BLaER1 treated with 17β-estradiol and CSF1 and Interleukin-3, amounts not matched to agents 10 nM and 100 nM (cell line): ENCODE measurements at regions not wholly inside any gene's neighbourhood (a gene's known extent, or its start where the extent isn't known, plus 50 kb on each side); places are given as distances from the start of the nearest gene placed in this dataset.

ENCODE experiments used
- H3K27ac ChIP-seq, 11 experiments: shearing (Covaris generic); formaldehyde crosslinking; 2 replicates each; pipeline ENCODE4 v1.8.1; 2022
- H3K27me3 ChIP-seq, 11 experiments: shearing (Covaris generic); formaldehyde crosslinking; 2 replicates each; pipeline ENCODE4 v1.8.1; 2022
- H3K36me3 ChIP-seq, 11 experiments: shearing (Covaris generic); formaldehyde crosslinking; 2 replicates each; pipeline ENCODE4 v1.8.1; 2022
- H3K4me1 ChIP-seq, 10 experiments: shearing (Covaris generic); formaldehyde crosslinking; 2 replicates each; pipeline ENCODE4 v1.8.1; 2022
- H3K4me2 ChIP-seq, 11 experiments: shearing (Covaris generic); formaldehyde crosslinking; 2 replicates each; pipeline ENCODE4 v1.8.1; 2022
- H3K4me3 ChIP-seq, 10 experiments: shearing (Covaris generic); formaldehyde crosslinking; 2 replicates each; pipeline ENCODE4 v1.8.1; 2022
- H3K9ac ChIP-seq, 11 experiments: shearing (Covaris generic); formaldehyde crosslinking; 2 replicates each; pipeline ENCODE4 v1.8.1; 2022
- H3K9me3 ChIP-seq, 11 experiments: shearing (Covaris generic); formaldehyde crosslinking; replicated peaks in 1 of 11; 2 replicates each; pipeline ENCODE4 v1.8.1; 2022
- H4K20me1 ChIP-seq, 11 experiments: shearing (Covaris generic); formaldehyde crosslinking; 2 replicates each; pipeline ENCODE4 v1.8.1; 2022
- Cebpa-rat ChIP-seq, 11 experiments: shearing (Covaris generic); IDR thresholded peaks; 2 replicates each; pipeline ENCODE4 v1.8.1; 2022

- Histone ChIP-seq H3K9me3 (no peaks in the 10 kb centered on the region), H3K4me1 (peaks cover 0 to 8% (median 1%) of the 10 kb centered on the region in 10 experiments; a peak in 3 of 20 replicates), H4K20me1 (no peaks in the 10 kb centered on the region), H3K4me2 (no peak overlapping the region; a peak in 1 of 22 replicates), H3K9ac (no peak overlapping the region), H3K36me3 (no peaks in the 10 kb centered on the region), H3K27ac (no peak overlapping the region), H3K4me3 (no peak overlapping the region), H3K27me3 (no peaks in the 10 kb centered on the region)
- TF ChIP-seq Cebpa-rat (IDR thresholded peaks at IDR 0.05): no peak
These were observed 213.6 kb upstream of the FAM98A start for GRCh38 chr2:33812707-33813106.

DNA sequence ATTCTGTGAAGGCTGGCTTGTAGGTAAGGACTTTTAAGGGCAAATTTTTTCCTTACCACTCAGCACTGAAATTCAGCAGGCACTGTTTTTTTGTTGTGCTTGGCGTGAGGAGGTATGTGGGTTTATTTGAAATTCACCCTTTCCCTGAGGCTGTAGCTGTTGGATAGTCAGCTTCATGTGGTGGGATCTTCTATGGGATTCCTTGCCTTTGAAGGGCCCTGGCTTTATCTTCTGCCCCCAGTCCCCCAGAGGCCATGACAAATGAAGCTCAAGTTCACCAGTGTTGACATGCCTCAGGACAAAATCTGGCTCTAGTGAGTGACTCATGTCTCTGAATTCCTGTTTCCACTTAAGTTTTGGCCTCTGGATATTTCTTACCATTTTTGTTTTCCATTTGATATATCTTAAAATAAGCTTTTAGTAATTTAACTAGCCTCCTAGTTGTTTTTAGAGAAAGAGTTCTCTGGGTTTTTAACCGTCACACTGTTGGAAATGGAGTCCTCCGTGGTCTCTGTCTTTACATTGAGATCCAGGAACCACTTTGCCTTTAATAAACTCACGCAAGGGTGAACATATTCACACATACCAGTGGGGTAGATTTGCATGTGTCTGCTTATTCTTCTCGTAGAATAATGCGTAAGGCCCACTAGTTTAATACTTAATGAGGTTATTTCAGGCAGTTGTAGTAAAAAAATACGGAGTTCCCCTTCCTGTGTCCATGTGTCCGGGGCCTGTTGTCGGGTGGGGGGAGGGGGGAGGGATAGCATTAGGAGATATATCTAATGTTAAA lies 211.1 kb upstream of the FAM98A start:
- no peak for TF ChIP-seq Cebpa-rat (IDR thresholded peaks at IDR 0.05)
- Histone ChIP-seq H3K27ac (no peak overlapping the region), H3K4me1 (peaks cover 0 to 8% (median 1%) of the 10 kb centered on the region in 10 experiments; a peak in 3 of 20 replicates), H3K4me3 (no peak overlapping the region), H3K9me3 (no peaks in the 10 kb centered on the region), H3K4me2 (no peak overlapping the region), H3K9ac (no peak overlapping the region), H3K36me3 (no peaks in the 10 kb centered on the region), H3K27me3 (no peaks in the 10 kb centered on the region), H4K20me1 (no peaks in the 10 kb centered on the region)

DNA sequence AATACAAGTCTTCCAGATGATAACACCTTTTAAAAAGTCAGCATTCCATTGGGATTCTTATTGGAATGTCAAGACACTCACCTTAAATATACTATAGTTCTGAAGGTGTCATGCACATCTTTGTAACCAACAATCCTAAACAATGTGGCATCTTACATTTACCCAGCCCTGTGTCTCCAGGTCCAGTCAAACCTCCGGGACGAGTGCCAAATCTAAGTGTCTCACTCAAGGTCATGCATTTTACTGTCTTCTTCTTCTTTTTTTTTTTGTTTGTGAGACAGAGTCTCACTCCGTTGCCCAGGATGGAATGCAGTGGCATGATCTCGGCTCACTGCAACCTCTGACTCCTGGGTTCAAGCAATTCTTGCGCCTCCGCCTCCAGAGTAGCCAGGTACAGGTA lies 206.9 kb upstream of the FAM98A start:
- no peaks in the 10 kb centered on the region for H3K36me3 ChIP-seq
- peaks cover 0 to 5% (median 0%) of the 10 kb centered on the region in 11 experiments; a peak in 1 of 22 replicates for H3K9me3 ChIP-seq
- no peak overlapping the region for H3K27ac ChIP-seq
- no peaks in the 10 kb centered on the region for H4K20me1 ChIP-seq
- no peak overlapping the region for H3K9ac ChIP-seq
- TF ChIP-seq Cebpa-rat (IDR thresholded peaks at IDR 0.05): no peak
- H3K4me3 ChIP-seq: no peak overlapping the region
- H3K4me2 ChIP-seq: no peak overlapping the region
- no peaks in the 10 kb centered on the region for H3K27me3 ChIP-seq
- H3K4me1 ChIP-seq: peaks cover 0 to 7% (median 0%) of the 10 kb centered on the region in 10 experiments; a peak in 1 of 20 replicates

DNA sequence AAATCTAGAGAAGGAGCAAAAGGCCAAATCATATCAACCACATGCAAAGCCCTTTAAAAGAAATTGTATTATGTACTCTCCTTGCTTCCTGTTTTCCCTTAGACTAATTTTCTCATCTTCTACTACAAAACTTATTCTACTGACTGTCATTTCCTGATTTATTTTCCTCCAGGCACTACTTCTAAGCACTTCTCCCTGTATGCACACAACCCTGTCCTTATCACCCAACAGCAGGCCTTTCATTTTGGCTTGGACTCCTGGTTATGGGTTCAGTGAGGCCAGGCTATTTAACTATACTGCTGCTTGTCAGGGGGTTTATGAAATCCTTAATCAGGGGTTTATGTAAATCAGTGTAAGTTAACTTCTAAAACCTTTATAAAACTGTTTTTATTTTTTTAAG lies 205.1 kb upstream of the FAM98A start:
- Histone ChIP-seq H3K9me3 (peaks cover 0 to 6% (median 0%) of the 10 kb centered on the region in 11 experiments; a peak in 1 of 22 replicates), H3K27ac (no peak overlapping the region), H3K4me1 (peaks cover 0 to 7% (median 0%) of the 10 kb centered on the region in 10 experiments; a peak in 1 of 20 replicates), H3K27me3 (no peaks in the 10 kb centered on the region), H3K36me3 (no peaks in the 10 kb centered on the region), H3K4me3 (no peak overlapping the region), H3K9ac (no peak overlapping the region), H3K4me2 (no peak overlapping the region), H4K20me1 (no peaks in the 10 kb centered on the region)
- TF ChIP-seq Cebpa-rat (IDR thresholded peaks at IDR 0.05): no peak

GRCh38 chr2:33796511-33796910 lies 197.4 kb upstream of the FAM98A start:
- no peaks in the 10 kb centered on the region; a peak in 1 of 20 replicates for H3K4me1 ChIP-seq

GRCh38 chr2:33791625-33792024 lies 192.5 kb upstream of the FAM98A start:
- no peaks in the 10 kb centered on the region for H4K20me1 ChIP-seq
- H3K9ac ChIP-seq: no peak overlapping the region
- H3K27me3 ChIP-seq: no peaks in the 10 kb centered on the region
- no peak for TF ChIP-seq Cebpa-rat (IDR thresholded peaks at IDR 0.05)
- H3K36me3 ChIP-seq: no peaks in the 10 kb centered on the region
- no peak overlapping the region for H3K4me3 ChIP-seq
- H3K4me1 ChIP-seq: peaks cover 0 to 5% (median 0%) of the 10 kb centered on the region in 10 experiments; a peak in 3 of 20 replicates
- H3K4me2 ChIP-seq: no peak overlapping the region
- H3K9me3 ChIP-seq: 0 out of 22 replicates have a peak, but pooled peaks cover 0 to 5% (median 0%) of the 10 kb centered on the region in 11 experiments
- H3K27ac ChIP-seq: no peak overlapping the region

More at GRCh38 chr2:33796511-33796910, 197.4 kb upstream of the FAM98A start:
- no peaks in the 10 kb centered on the region for H4K20me1 ChIP-seq
- no peak overlapping the region for H3K4me3 ChIP-seq
- no peaks in the 10 kb centered on the region for H3K36me3 ChIP-seq
- H3K9me3 ChIP-seq: peaks cover 0 to 23% (median 4%) of the 10 kb centered on the region in 11 experiments; a peak in 13 of 22 replicates
- no peak for TF ChIP-seq Cebpa-rat (IDR thresholded peaks at IDR 0.05)
- H3K27ac ChIP-seq: no peak overlapping the region
- H3K27me3 ChIP-seq: no peaks in the 10 kb centered on the region
- H3K4me2 ChIP-seq: no peak overlapping the region
- no peak overlapping the region for H3K9ac ChIP-seq

GRCh38 chr2:33788044-33788443 lies 188.9 kb upstream of the FAM98A start:
- H3K36me3 ChIP-seq: no peaks in the 10 kb centered on the region
- 0 out of 22 replicates have a peak, but pooled peaks cover 0 to 5% (median 0%) of the 10 kb centered on the region in 11 experiments for H3K9me3 ChIP-seq
- peaks cover 10 to 40% (median 24%) of the 10 kb centered on the region in 10 experiments; a peak in 19 of 20 replicates for H3K4me1 ChIP-seq
- no peak overlapping the region for H3K4me2 ChIP-seq
- no peak overlapping the region; a peak in 1 of 22 replicates for H3K27ac ChIP-seq
- H3K27me3 ChIP-seq: no peaks in the 10 kb centered on the region
- H3K4me3 ChIP-seq: no peak overlapping the region
- TF ChIP-seq Cebpa-rat (IDR thresholded peaks at IDR 0.05): no peak
- H4K20me1 ChIP-seq: no peaks in the 10 kb centered on the region
- no peak overlapping the region for H3K9ac ChIP-seq

DNA sequence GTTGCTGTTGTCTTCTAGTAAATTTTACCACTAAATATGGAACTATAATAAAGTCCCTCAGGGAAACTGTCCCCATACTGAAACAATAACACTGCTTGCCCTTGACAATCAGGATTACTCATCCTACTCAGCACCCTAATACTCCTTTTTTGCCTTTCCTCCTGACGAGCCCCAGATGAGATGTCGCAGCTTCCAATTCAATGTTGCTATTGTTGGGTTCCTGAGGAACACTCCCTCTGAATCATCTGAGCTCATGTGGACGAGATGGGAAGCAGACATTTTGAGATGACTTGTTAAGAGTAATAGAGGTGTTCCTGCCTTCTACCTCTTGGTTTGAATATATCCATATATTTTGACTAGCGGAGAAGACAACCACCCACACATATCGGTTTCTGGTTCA lies 187.8 kb upstream of the FAM98A start:
- peaks cover 10 to 44% (median 24%) of the 10 kb centered on the region in 10 experiments; a peak in 19 of 20 replicates for H3K4me1 ChIP-seq
- no peaks in the 10 kb centered on the region for H3K27me3 ChIP-seq
- H3K9ac ChIP-seq: no peak overlapping the region
- no peaks in the 10 kb centered on the region for H3K36me3 ChIP-seq
- TF ChIP-seq Cebpa-rat (IDR thresholded peaks at IDR 0.05): no peak
- no peak overlapping the region; a peak in 1 of 22 replicates for H3K4me2 ChIP-seq
- peak overlapping the region in 3 of 11 experiments; percentile 86 to 89 (median 86); a peak in 3 of 22 replicates for H3K27ac ChIP-seq
- H3K9me3 ChIP-seq: 0 out of 22 replicates have a peak, but pooled peaks cover 0 to 5% (median 0%) of the 10 kb centered on the region in 11 experiments
- H3K4me3 ChIP-seq: no peak overlapping the region
- H4K20me1 ChIP-seq: no peaks in the 10 kb centered on the region
